HG02938 (cell line): ENCODE measurements at regions not wholly inside any gene's neighbourhood (a gene's known extent, or its start where the extent isn't known, plus 50 kb on each side); places are given as distances from the start of the nearest gene placed in this dataset.
"Not testable (repeated sequence)": the region's sequence is repeated elsewhere in the genome, so short reads cannot be mapped to it uniquely, and the experiment has no call there.

Experiments
- ATAC-seq: cut with Tn5 transposase; IDR thresholded peaks from one replicate; pipeline ENCODE4 v1.9.1; 2021; ENCODE audit warnings: mild to moderate bottlenecking, moderate library complexity; ENCODE audit not compliant: unreplicated experiment

GRCh38 chr20:5453745-5454144 is 137.0 kb upstream of the PROKR2 start:
- not testable (repeated sequence) for ATAC-seq

- not testable (repeated sequence) for ATAC-seq
Measured at GRCh38 chr20:5453316-5453715, 136.6 kb upstream of the PROKR2 start.

- ATAC-seq: not testable (repeated sequence)
Measured at GRCh38 chr20:5452691-5453090, 135.9 kb upstream of the PROKR2 start.

GRCh38 chr20:5452286-5452685 is 135.5 kb upstream of the PROKR2 start:
- ATAC-seq: not testable (repeated sequence)

DNA sequence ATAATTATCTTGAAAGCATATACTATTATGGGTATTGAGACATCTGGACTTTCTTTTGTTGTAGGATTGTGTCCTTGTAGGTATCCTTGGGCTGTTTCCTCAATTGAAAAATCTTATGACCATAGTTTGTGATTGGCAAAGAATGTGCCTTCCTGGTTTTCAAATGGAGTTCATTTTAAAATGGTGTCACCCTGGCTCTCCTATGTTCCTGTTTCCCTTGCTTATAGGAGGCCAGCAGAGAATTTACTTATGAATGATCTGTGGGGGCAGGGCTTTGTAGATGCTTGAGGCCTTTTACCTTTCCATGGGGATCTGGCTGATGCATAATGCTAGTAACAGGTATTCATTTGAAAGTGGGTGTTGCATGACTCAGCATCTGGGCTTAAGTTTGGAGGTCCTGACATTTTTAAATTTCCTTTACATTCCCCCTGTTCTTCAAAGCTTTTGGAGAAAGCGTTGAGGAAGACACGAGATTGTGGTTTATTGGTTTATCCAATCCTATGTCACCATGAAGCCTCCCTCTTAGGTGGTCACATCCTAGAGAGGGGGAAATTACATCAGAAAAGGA is 135.0 kb upstream of the PROKR2 start:
- ATAC-seq: no peak

DNA sequence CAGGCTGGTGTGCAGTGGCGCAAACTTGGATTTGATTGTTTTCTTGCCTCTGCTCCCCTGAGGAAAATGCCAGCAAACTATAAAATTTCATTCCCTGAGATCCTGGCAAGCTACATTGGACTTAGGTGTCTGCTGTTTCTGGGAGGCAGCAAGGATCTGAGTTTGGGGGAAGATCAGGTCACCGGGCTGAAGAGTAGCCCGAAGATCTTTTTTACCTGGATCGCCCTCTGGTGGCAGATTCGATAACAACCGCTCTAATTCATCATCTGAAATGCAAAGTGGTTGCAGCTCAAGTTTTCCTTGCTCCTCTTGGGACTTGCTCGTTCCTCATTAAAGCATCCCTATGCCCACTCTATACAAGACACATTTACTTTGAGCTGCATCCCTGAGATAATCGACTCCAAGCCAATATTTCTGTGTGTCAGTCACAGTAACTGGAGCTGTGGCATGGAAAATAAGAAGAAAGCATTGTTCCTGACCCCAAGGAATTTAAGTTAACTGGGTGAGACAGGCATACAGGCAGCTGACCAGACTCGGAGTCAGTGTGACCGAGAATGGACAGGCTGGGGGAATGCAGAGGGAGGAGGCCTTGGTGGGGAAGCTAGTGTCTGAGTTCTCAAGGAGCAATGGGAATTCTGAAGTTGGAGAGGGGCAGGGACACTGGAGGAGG is 131.8 kb upstream of the PROKR2 start:
- no peak for ATAC-seq

DNA sequence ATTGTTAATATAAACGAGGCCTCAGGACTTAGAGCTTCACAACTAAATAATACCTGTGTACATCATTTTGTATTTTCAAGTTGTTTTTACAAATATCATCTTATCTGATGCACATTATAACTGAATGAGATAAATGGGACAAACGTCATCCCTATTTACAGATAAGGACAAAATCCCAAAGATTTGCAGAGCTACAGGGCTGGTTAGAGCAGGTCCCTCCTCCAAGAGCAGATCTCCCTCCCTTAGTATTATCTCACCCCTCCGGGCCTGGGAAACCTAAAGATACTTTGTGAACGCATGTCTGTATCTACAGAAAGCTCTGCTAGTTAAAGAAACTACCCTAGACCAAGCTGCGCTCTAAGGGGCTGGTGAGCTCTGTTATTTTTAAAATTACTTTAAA is 130.4 kb upstream of the PROKR2 start:
- no peak for ATAC-seq

GRCh38 chr20:5445611-5446010 is 128.9 kb upstream of the PROKR2 start:
- no peak for ATAC-seq

GRCh38 chr20:5442101-5442500 is 125.3 kb upstream of the PROKR2 start:
- ATAC-seq: no peak

DNA sequence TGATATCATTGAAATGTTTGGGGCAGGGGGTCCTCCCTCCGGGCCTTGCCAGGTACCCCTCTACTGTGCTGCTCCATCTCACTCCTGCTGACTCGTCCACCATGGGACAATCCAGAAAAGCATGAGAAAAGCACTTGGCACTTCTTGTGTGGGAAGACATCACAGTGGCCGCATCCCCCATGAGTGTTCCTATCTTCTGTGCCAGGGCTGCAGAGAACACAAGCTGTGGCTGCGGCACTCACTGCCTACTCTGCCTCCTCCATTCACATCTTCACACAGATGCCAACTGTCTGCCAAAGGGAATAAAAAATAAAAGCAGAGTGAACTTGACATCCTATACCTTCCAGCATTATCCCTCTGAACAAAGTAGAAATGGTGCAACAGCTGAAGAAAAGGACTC is 117.4 kb upstream of the PROKR2 start:
- no peak for ATAC-seq

DNA sequence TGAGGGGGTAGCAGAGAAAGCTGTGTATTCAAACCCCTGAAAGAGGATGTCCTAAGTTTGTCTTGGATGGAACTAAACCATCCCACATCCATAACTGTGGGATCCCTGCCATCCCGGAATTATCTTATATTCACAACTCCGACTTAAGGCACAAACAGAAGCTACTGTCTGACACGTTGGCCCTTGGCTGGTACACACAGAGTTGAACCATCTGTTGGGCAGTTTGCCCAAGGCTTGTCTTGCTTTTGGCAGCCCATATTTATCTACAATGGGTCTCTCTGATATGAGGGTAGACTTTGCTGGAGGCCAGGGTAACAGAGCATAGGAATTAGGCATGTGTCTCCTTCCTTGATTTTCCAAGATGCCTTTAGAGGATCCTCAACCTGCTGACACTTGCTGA is 116.6 kb upstream of the PROKR2 start:
- ATAC-seq: no peak

GRCh38 chr20:5432030-5432429 is 115.3 kb upstream of the PROKR2 start:
- no peak for ATAC-seq

GRCh38 chr20:5430670-5431069 is 113.9 kb upstream of the PROKR2 start:
- no peak for ATAC-seq

- ATAC-seq: no peak
Measured at GRCh38 chr20:5426026-5426425, 109.3 kb upstream of the PROKR2 start.

GRCh38 chr20:5416086-5416485 is 99.3 kb upstream of the PROKR2 start:
- ATAC-seq: no peak

GRCh38 chr20:5413394-5413793 is 96.6 kb upstream of the PROKR2 start:
- no peak for ATAC-seq

DNA sequence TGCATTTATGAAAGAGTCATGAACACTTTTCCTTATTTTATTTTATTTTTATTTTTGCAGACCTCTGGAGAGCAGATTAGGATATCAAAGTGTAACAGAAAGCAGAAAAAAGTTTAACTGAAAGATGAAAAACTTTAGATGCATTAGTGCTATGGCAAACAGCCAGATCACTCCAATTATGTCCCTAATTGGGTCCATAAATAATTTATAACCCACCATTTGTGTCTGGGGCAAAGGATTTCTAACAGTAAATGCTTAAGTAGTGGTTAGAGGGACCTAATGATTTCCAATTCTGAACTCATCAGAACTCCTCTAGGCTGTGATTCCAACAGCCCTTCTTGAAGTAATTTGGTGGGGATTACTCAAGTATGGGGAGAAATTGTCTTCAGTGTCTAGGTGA is 93.7 kb upstream of the PROKR2 start:
- no peak for ATAC-seq

- ATAC-seq: no peak
Measured at GRCh38 chr20:5402903-5403531, 86.3 kb upstream of the PROKR2 start.

DNA sequence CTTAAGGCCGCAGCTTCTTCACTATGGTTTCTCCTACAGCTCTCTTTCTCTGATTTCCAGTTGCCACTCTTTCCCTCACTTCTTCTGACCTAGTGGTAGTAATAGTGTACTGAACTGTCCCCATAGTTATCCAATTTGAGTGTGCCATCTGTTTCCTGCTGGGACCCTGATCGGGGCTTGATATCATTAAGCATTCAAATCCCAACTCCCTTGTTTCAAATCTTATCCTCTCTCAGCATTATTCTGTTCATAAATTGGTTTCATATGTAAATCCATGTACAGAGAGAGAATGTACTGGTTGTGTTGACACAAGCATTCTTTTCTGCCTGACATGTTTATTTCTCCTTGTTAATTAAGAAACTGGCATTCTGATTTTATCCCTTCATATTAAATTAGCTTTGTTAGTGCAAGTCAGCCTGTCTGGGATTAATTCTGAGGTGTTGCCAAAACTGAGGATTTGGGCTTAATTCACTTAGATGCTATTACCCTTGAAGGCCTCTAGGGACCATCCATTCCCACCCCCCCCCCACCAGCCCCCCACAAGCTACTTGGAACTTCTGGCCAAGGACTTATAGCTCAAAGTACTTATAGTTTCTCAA is 84.6 kb upstream of the PROKR2 start:
- no peak for ATAC-seq

DNA sequence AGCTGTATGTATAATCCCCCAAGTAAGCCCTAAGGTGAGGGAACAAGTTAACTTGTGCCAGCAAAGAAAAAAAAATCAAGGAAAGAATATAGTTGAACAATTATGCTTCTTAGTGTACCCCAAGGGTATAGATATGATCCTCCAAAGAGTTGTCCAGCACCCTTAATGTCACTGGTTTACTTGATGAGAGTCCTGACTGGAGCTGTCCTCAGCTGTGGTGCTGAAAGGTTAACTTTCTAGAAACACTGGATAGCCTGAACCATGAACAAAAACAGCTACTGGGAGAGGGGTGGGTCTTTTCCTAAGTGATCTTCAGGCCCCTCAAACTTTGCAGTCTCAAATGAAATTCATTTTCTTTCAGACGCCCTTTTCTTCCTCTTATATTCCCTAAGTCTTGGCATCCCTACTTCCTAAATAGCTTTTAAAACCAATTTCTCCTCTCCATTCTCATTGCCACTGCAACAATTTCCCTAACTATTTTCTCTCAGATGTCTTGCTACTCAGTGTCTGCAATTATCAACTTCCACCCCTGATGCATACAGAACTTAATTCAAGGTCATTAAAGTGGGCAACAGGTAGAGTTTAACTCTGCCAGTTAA is 83.5 kb upstream of the PROKR2 start:
- ATAC-seq: no peak

- no peak for ATAC-seq
Measured at GRCh38 chr20:5397393-5397792, 80.6 kb upstream of the PROKR2 start.
